Mesendoderm (in vitro differentiated cells): ENCODE measurements at regions not wholly inside any gene's neighbourhood (a gene's known extent, or its start where the extent isn't known, plus 50 kb on each side); places are given as distances from the start of the nearest gene placed in this dataset.

Source experiments
- DNase-seq: peaks from one replicate; pipeline ENCODE4 v3.0.0; 2013
- H2AK5ac ChIP-seq: 2 replicates; pipeline ENCODE4 v1.6.1; 2013; ENCODE audit warnings: low read length, inconsistent platforms
- H2BK120ac ChIP-seq: 2 replicates; pipeline ENCODE4 v1.6.1; 2013; ENCODE audit warnings: low read depth, mild to moderate bottlenecking, low read length, moderate library complexity, mixed read lengths
- H2BK15ac ChIP-seq: replicated peaks from 2 replicates; pipeline ENCODE4 v1.6.1; 2013; ENCODE audit warnings: low read depth, mild to moderate bottlenecking, moderate library complexity
- H2BK5ac ChIP-seq: 2 replicates; pipeline ENCODE4 v1.6.1; 2013; ENCODE audit warnings: low read length, inconsistent platforms
- H3K18ac ChIP-seq: 2 replicates; pipeline ENCODE4 v1.6.1; 2013; ENCODE audit warnings: mild to moderate bottlenecking, low read length, mixed read lengths
- H3K23ac ChIP-seq: one replicate; pipeline ENCODE4 v1.6.1; 2013; ENCODE audit warnings: low read length
- H3K27ac ChIP-seq: 2 replicates; pipeline ENCODE4 v1.5.1; 2013; ENCODE audit warnings: low read depth, mild to moderate bottlenecking, inconsistent platforms, low read length, moderate library complexity
- H3K27me3 ChIP-seq: 2 replicates; pipeline ENCODE4 v1.6.1; 2013; ENCODE audit warnings: low read length, control low read depth, mild to moderate bottlenecking, inconsistent platforms; ENCODE audit not compliant: insufficient read depth, poor library complexity
- H3K36me3 ChIP-seq: 2 replicates; pipeline ENCODE4 v1.6.1; 2013; ENCODE audit warnings: low read length, inconsistent platforms; ENCODE audit not compliant: control insufficient read depth, insufficient read depth
- H3K4ac ChIP-seq: one replicate; pipeline ENCODE4 v1.6.1; 2013; ENCODE audit warnings: low read depth, mild to moderate bottlenecking, low read length, moderate library complexity
- H3K4me1 ChIP-seq: 2 replicates; pipeline ENCODE4 v1.6.1; 2013; ENCODE audit warnings: low read depth, low read length, inconsistent platforms; ENCODE audit not compliant: control insufficient read depth
- H3K4me2 ChIP-seq: 2 replicates; pipeline ENCODE4 v1.6.1; 2013; ENCODE audit warnings: low read length
- H3K4me3 ChIP-seq: 2 replicates; pipeline ENCODE4 v1.5.1; 2013; ENCODE audit warnings: mild to moderate bottlenecking, low read length
- H3K56ac ChIP-seq: one replicate; pipeline ENCODE4 v1.6.1; 2013; ENCODE audit warnings: low read length
- H3K79me1 ChIP-seq: 2 replicates; pipeline ENCODE4 v1.6.1; 2013; ENCODE audit warnings: low read length, inconsistent platforms
- H3K79me2 ChIP-seq: 2 replicates; pipeline ENCODE4 v1.6.1; 2013; ENCODE audit warnings: mild to moderate bottlenecking, low read length; ENCODE audit not compliant: control insufficient read depth, insufficient read depth
- H3K9ac ChIP-seq: 2 replicates; pipeline ENCODE4 v1.6.1; 2013; ENCODE audit warnings: low read length, inconsistent platforms
- H4K5ac ChIP-seq: one replicate; pipeline ENCODE4 v1.6.1; 2013; ENCODE audit warnings: low read length
- H4K8ac ChIP-seq: one replicate; pipeline ENCODE4 v1.6.1; 2013; ENCODE audit warnings: low read depth, mild to moderate bottlenecking, control low read depth, low read length, moderate library complexity
- WGBS: extraction: QIAGEN DNeasy Blood & Tissue Kit; methylation state at CpG from one replicate; pipeline ENCODE4 v1.1.7; 2013; ENCODE audit warnings: low lambda C conversion rate, missing lambda C conversion rate; ENCODE audit not compliant: insufficient coverage; ENCODE audit errors: extremely low coverage; 5-methylcytosine and 5-hydroxymethylcytosine counted together

DNA sequence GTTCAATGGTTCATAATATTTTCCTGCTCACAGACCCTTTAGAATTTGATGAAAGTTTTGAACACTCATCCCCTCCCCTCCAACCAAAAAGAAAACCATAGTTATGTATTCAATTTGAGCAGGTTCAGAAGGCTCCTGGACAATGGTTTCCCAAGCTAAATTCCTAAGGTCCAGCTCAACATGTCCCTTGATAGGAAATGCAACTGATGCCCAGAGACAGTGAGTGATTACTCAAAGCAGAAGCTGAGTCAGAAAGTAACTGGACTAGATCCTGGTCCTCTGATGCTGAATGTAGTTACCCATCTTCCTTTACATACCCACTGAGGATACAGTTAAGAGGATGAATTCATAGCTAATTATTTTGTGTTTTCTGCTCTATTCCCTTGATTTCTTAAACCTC is 218.9 kb upstream of the NCKAP5 start:
- Histone ChIP-seq H2BK120ac (no peak overlapping the region), H3K4me1 (peaks cover 11% of the 10 kb centered on the region), H4K5ac (no peak overlapping the region), H3K18ac (no peak overlapping the region), H3K4me3 (no peak overlapping the region), H4K8ac (no peak overlapping the region), H3K4ac (no peak overlapping the region), H3K23ac (no peak overlapping the region), H3K27me3 (no peaks in the 10 kb centered on the region), H3K9ac (no peak overlapping the region), H3K4me2 (no peak overlapping the region), H3K79me2 (no peaks in the 10 kb centered on the region), H2BK15ac (no peak overlapping the region), H3K56ac (no peak overlapping the region), H2BK5ac (no peak overlapping the region), H2AK5ac (no peak overlapping the region), H3K36me3 (no peaks in the 10 kb centered on the region), H3K27ac (no peak overlapping the region), H3K79me1 (no peaks in the 10 kb centered on the region)
- no peak for DNase-seq

DNA sequence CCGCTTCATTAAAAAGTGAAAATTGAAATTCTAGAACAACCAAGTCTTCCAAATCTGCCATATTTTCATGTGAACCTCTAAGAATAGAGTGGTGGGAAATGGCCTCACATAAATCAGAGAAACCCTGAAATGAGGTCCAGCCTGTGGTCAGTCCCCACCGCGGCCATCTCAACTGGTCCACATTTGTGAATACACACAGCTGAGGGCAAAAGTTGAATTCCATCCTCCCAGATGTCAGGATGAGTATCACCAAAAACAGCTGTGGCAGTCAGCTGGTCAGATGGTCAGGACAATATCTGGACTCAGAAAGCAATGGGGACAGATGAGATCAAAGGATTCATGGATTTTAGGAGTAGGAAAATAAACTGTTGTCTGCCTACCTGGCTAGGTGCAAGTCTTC is 219.4 kb upstream of the NCKAP5 start:
- DNase-seq: no peak
- Histone ChIP-seq H4K5ac (no peak overlapping the region), H3K56ac (no peak overlapping the region), H3K36me3 (no peaks in the 10 kb centered on the region), H2BK120ac (no peak overlapping the region), H2BK15ac (no peak overlapping the region), H4K8ac (no peak overlapping the region), H3K4me1 (peaks cover 11% of the 10 kb centered on the region), H3K4me2 (no peak overlapping the region), H2BK5ac (no peak overlapping the region), H3K4me3 (no peak overlapping the region), H3K79me1 (no peaks in the 10 kb centered on the region), H3K23ac (no peak overlapping the region), H3K4ac (no peak overlapping the region), H3K18ac (no peak overlapping the region), H2AK5ac (no peak overlapping the region), H3K27ac (no peak overlapping the region), H3K9ac (no peak overlapping the region), H3K27me3 (no peaks in the 10 kb centered on the region), H3K79me2 (no peaks in the 10 kb centered on the region)
- 100% methylated on average over 1 of the region's 3 CpGs for WGBS

DNA sequence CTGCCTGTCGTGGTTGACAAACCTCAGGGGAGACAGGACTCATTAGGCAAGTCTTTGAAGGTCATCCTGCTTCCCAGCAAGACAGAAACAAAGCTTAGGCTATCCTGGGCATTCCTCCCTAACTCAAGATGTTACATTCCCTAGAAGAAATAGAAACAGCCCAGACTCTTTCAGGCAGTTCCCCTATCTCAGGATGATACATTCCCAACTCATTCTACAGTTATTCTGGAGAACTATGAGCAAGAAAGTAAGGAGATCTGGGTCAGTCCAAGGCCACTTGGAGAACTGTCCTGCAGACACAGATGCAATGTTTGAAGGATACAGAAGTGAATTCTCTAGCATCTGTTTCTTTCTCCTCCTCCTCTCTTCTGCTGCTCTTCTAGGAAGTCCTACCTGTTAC is 220.1 kb upstream of the NCKAP5 start:
- Histone ChIP-seq H2AK5ac (no peak overlapping the region), H3K9ac (no peak overlapping the region), H2BK120ac (no peak overlapping the region), H3K36me3 (no peaks in the 10 kb centered on the region), H3K79me2 (no peaks in the 10 kb centered on the region), H3K18ac (no peak overlapping the region), H3K79me1 (no peaks in the 10 kb centered on the region), H4K5ac (no peak overlapping the region), H3K27ac (no peak overlapping the region), H3K4ac (no peak overlapping the region), H3K4me2 (no peak overlapping the region), H3K4me3 (no peak overlapping the region), H3K23ac (no peak overlapping the region), H2BK15ac (no peak overlapping the region), H2BK5ac (no peak overlapping the region), H3K56ac (no peak overlapping the region), H4K8ac (no peak overlapping the region), H3K4me1 (peaks cover 11% of the 10 kb centered on the region), H3K27me3 (no peaks in the 10 kb centered on the region)
- no CpG with 5 or more reads among the region's 1 CpG for WGBS
- no peak for DNase-seq

DNA sequence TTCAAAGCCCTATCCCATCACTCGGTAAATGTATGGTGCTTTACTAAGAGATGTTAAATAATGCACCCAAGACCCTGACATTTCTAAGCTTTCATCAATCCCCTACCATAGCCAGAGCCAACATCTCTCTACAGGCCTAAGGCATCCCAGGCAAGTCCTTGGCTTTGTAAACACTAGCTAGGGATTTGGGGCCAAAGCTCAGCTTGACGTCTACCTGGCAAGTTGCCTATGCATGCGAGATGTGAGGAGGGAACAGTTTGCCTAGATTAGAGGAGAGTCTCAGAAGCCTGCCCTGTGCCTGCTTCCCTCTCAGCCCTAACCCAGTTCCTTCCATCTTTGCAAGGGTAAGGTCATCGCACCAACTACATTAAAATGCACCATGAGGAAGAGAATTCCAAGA is 221.5 kb upstream of the NCKAP5 start:
- H3K27me3 ChIP-seq: no peaks in the 10 kb centered on the region
- H3K18ac ChIP-seq: no peak overlapping the region
- H3K9ac ChIP-seq: no peak overlapping the region
- H4K5ac ChIP-seq: no peak overlapping the region
- no peak overlapping the region for H3K4me3 ChIP-seq
- H2BK15ac ChIP-seq: no peak overlapping the region
- no peak overlapping the region for H3K4ac ChIP-seq
- no peak overlapping the region for H3K27ac ChIP-seq
- H2BK5ac ChIP-seq: no peak overlapping the region
- H3K36me3 ChIP-seq: no peaks in the 10 kb centered on the region
- H3K4me2 ChIP-seq: no peak overlapping the region
- H3K79me1 ChIP-seq: no peaks in the 10 kb centered on the region
- DNase-seq: peak; percentile 34
- no peak overlapping the region for H2AK5ac ChIP-seq
- H3K4me1 ChIP-seq: peaks cover 11% of the 10 kb centered on the region
- H3K23ac ChIP-seq: no peak overlapping the region
- WGBS: no CpG with 5 or more reads among the region's 4 CpGs
- H4K8ac ChIP-seq: no peak overlapping the region
- H3K56ac ChIP-seq: no peak overlapping the region
- H3K79me2 ChIP-seq: no peaks in the 10 kb centered on the region
- H2BK120ac ChIP-seq: no peak overlapping the region

DNA sequence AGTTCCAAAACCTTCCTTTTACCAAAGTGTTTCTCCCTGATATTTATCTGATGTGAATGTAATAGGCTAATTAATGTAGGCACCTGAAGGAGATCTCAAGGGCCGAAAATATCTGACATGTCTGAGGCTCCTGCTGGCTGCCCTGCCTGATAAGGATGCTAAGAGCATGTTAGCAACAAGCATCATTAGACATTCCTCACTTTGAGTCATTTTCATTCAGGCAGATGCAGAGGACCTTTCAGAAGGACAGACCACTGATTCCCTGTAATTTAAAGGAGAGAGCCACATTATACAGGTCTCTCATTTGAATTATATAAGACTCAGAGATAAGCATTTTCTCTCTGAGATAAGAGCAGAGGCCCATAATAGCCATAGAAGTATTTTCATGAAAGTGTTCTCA is 222.4 kb upstream of the NCKAP5 start:
- Histone ChIP-seq H2AK5ac (no peak overlapping the region), H2BK15ac (no peak overlapping the region), H3K36me3 (no peaks in the 10 kb centered on the region), H3K79me1 (no peaks in the 10 kb centered on the region), H3K9ac (no peak overlapping the region), H3K56ac (no peak overlapping the region), H3K79me2 (no peaks in the 10 kb centered on the region), H3K27me3 (no peaks in the 10 kb centered on the region), H4K8ac (no peak overlapping the region), H3K23ac (no peak overlapping the region), H3K4me1 (peaks cover 11% of the 10 kb centered on the region), H4K5ac (no peak overlapping the region), H3K4me3 (no peak overlapping the region), H3K4ac (no peak overlapping the region), H2BK120ac (no peak overlapping the region), H2BK5ac (no peak overlapping the region), H3K4me2 (no peak overlapping the region), H3K27ac (no peak overlapping the region), H3K18ac (no peak overlapping the region)
- no CpG with 5 or more reads among the region's 1 CpG for WGBS
- peak; percentile 71 for DNase-seq

DNA sequence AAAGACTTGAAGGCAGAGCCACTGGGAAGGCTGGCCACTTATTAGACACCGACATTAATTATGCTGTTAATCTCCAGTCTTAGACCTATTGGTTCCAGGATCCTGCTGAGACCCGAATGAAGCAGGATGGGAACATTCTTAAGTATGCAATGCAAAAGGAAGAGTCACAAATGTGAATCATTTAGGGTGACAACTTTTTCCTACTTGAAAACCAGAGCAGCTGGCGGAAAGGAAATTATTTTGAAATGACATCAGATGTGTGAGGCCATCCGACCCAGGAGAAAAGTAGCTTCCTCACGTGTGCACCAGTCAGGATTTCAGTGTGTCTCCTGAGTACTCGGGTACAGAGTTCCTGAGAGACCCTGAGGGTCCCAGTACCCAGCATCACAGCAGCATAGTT is 222.9 kb upstream of the NCKAP5 start:
- Histone ChIP-seq H3K4me3 (no peak overlapping the region), H3K79me1 (no peaks in the 10 kb centered on the region), H3K27me3 (no peaks in the 10 kb centered on the region), H3K27ac (no peak overlapping the region), H3K23ac (no peak overlapping the region), H2BK5ac (no peak overlapping the region), H3K9ac (no peak overlapping the region), H2AK5ac (no peak overlapping the region), H3K79me2 (no peaks in the 10 kb centered on the region), H2BK15ac (no peak overlapping the region), H3K18ac (peak overlapping the region; percentile 22), H3K56ac (no peak overlapping the region), H4K8ac (no peak overlapping the region), H4K5ac (no peak overlapping the region), H3K4me1 (peaks cover 11% of the 10 kb centered on the region), H3K4ac (no peak overlapping the region), H3K36me3 (no peaks in the 10 kb centered on the region), H3K4me2 (no peak overlapping the region), H2BK120ac (no peak overlapping the region)
- WGBS: no CpG with 5 or more reads among the region's 6 CpGs
- peak; percentile 65 for DNase-seq
